ENCODE measurements at regions not wholly inside any gene's neighbourhood (a gene's known extent, or its start where the extent isn't known, plus 50 kb on each side); places are given as distances from the start of the nearest gene placed in this dataset.

DNA sequence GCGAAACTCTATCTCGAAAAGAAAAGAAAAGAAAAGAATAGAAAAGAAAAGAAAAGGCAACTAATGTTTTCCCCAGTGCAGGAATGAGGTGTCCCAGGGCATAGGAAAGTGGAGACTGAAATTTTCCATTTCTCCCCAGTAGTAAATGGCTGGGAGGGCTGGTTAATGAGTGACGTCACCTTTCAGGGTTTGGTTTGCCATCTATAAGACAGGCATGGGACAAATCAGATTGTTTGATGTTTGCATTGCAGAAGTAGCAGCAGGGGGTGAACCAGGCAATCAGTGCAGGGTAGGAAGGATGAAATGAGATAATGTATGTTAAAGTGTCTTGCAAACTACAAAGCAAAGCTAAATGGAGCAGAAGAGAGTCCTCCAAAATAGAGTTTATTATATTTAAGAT lies 533.4 kb downstream of the PKHD1 start:
- no peaks in the 10 kb centered on the region for H3K27me3 ChIP-seq
- no peak overlapping the region for H3K4me3 ChIP-seq (ENCODE audit: low read depth in 1 of 2, low read length in 1 of 2)
- no peaks in the 10 kb centered on the region for H3K36me3 ChIP-seq
- TF ChIP-seq, protein P1, sequence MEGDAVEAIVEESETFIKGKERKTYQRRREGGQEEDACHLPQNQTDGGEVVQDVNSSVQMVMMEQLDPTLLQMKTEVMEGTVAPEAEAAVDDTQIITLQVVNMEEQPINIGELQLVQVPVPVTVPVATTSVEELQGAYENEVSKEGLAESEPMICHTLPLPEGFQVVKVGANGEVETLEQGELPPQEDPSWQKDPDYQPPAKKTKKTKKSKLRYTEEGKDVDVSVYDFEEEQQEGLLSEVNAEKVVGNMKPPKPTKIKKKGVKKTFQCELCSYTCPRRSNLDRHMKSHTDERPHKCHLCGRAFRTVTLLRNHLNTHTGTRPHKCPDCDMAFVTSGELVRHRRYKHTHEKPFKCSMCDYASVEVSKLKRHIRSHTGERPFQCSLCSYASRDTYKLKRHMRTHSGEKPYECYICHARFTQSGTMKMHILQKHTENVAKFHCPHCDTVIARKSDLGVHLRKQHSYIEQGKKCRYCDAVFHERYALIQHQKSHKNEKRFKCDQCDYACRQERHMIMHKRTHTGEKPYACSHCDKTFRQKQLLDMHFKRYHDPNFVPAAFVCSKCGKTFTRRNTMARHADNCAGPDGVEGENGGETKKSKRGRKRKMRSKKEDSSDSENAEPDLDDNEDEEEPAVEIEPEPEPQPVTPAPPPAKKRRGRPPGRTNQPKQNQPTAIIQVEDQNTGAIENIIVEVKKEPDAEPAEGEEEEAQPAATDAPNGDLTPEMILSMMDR (IDR thresholded peaks at IDR 0.05) = no peak
- no peak overlapping the region for H3K27ac ChIP-seq
- no peaks in the 10 kb centered on the region for H3K9me3 ChIP-seq
- H3K4me1 ChIP-seq (ENCODE audit: control insufficient read depth in 1 of 2, insufficient read depth in 1 of 2, low read depth in 1 of 2, low read length in 1 of 2) = no peaks in the 10 kb centered on the region

DNA sequence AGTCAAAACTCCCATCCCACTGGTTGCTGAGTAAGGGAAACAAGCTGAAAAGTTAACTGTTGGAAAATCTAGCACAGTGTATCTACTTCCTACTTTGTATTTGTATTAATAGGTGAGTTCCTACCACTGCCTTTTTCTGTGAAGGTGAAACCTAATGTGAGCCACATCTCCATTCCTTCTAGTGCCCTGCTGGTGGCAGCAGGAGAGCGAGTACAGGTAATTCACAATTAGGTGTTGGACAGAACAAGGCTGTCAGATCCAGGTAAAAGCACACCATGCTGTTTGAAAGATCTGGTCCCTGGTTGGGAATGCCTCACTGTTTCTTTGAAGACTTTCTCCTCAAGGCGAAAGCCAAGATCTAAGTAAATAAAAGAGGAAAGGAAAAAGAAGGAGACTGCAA lies 528.4 kb downstream of the PKHD1 start:
- Histone ChIP-seq H3K27ac (no peak overlapping the region), H3K4me1 (ENCODE audit: control insufficient read depth in 1 of 2, insufficient read depth in 1 of 2, low read depth in 1 of 2, low read length in 1 of 2) (no peaks in the 10 kb centered on the region), H3K4me3 (ENCODE audit: low read depth in 1 of 2, low read length in 1 of 2) (no peak overlapping the region), H3K9me3 (no peaks in the 10 kb centered on the region), H3K27me3 (no peaks in the 10 kb centered on the region), H3K36me3 (no peaks in the 10 kb centered on the region)
- TF ChIP-seq, protein P1 (IDR thresholded peaks at IDR 0.05) = no peak

DNA sequence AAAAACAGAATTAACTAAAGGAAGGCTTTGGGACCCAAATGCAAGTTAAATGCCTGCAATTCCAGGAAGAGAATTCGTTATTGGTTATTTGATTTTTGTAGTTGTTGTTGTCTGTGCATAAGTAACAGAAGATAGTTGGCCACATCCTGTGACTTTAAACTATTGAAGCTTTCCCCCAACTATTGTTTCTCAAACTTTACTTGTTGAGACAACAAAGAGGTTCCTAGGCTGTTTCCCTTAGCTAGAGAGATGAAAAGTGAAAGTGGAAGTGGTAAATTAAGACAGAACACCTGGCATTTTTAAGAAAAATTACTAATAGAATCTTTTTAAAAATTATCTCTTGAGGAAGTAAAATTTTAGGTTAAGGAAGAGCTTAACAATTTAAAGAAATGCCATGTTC lies 525.2 kb downstream of the PKHD1 start:
- H3K27ac ChIP-seq = no peak overlapping the region
- no peaks in the 10 kb centered on the region for H3K9me3 ChIP-seq
- no peaks in the 10 kb centered on the region for H3K36me3 ChIP-seq
- TF ChIP-seq, protein P1 (IDR thresholded peaks at IDR 0.05) = no peak
- no peak overlapping the region for H3K4me3 ChIP-seq (ENCODE audit: low read depth in 1 of 2, low read length in 1 of 2)
- no peaks in the 10 kb centered on the region for H3K4me1 ChIP-seq (ENCODE audit: control insufficient read depth in 1 of 2, insufficient read depth in 1 of 2, low read depth in 1 of 2, low read length in 1 of 2)
- H3K27me3 ChIP-seq = no peaks in the 10 kb centered on the region

Measured in neutrophil (primary cell).